Epithelial cell of proximal tubule (primary cell): ENCODE measurements at regions not wholly inside any gene's neighbourhood (a gene's known extent, or its start where the extent isn't known, plus 50 kb on each side); places are given as distances from the start of the nearest gene placed in this dataset.

Experiments
- DNase-seq: peaks from one replicate; pipeline ENCODE4 v3.0.0-alpha.2; 2011; ENCODE audit warnings: low read depth
- H3K4me3 ChIP-seq: 2 replicates; pipeline ENCODE4 v1.5.1; 2011; ENCODE audit warnings: low read depth, mild to moderate bottlenecking, low read length
- CTCF ChIP-seq: conservative IDR thresholded peaks from 2 replicates; pipeline ENCODE4 v1.5.1; 2012; ENCODE audit warnings: low read depth, mild to moderate bottlenecking, low read length

GRCh38 chr9:107669422-107669821, 179.9 kb upstream of the KLF4 start:
- TF ChIP-seq CTCF, result no peak
- DNase-seq, result no peak
- no peak overlapping the region for H3K4me3 ChIP-seq

- DNase-seq, result no peak
- no peak for TF ChIP-seq CTCF
- no peak overlapping the region for H3K4me3 ChIP-seq
Observed at GRCh38 chr9:107667231-107668070, 177.9 kb upstream of the KLF4 start.

DNA sequence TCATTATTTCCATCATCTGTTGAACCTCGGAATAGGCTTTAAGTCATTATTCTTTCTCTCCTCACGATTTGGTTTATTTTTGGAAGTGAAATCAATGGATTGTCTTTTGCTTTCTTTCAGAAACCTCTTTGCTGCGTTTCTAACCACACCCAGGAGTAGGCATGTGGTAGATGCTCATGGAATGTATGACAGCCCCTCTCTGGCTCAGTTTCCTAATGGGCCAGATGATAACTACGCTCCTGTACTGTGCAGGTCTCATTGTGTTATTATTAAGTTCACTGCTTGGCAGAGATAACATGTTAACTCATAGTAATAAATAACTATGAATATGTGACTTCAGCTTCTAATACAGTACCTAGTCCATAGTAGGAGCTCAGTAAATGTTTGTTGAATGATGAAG, 175.5 kb upstream of the KLF4 start:
- TF ChIP-seq CTCF, result no peak
- DNase-seq, result no peak
- H3K4me3 ChIP-seq, result no peak overlapping the region

DNA sequence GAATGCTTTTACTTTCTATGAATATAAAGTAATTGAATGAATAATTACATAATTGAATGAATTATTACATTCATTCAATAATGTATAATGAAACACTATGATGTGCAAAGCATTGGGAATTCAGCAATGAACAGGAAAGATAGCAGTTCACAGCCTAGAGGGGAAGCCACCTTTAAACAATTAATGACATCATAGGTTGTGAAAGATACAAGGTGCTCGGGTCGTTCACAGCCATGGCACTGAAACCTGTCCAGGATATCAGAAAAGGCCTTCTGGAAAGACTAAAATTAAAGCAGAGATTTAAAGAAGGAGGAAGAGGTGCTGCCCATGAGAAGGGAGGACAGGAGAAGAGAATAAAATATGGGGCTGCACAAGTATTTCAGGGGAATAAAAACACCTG, 171.4 kb upstream of the KLF4 start:
- H3K4me3 ChIP-seq, result no peak overlapping the region
- TF ChIP-seq CTCF, result no peak
- DNase-seq, result no peak

DNA sequence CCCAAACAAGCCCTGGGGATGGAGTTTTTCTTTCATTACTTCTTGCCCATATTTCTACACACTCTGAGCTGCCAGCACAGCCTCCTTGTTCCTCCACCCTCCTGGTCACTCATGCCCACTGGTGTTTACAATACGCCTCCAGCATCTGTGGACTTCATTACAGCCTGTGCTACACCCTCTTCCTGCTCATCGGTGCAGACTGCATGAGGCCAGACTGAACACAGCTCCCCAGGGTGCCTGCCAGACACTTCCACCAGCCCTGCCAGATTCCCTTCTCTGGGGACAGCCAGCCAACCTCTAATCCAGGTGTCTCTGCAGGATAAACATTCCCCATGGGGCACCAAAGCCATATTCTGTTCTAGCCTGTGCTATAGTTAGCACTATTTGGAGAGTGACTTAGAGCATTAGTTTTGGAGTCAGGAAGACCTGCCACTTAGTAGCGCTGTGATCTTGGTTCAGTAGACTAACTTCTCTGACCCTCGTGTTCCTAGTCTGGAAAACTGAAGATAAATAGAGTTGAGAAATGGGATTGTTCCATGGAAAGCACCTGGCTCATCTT, 163.8 kb upstream of the KLF4 start:
- H3K4me3 ChIP-seq, result no peak overlapping the region

GRCh38 chr9:107650995-107651394, 161.4 kb upstream of the KLF4 start:
- TF ChIP-seq CTCF, result no peak
- no peak for DNase-seq
- no peak overlapping the region for H3K4me3 ChIP-seq

More for the DNA sequence above, 163.8 kb upstream of the KLF4 start:
- no peak for TF ChIP-seq CTCF
- DNase-seq, result no peak

DNA sequence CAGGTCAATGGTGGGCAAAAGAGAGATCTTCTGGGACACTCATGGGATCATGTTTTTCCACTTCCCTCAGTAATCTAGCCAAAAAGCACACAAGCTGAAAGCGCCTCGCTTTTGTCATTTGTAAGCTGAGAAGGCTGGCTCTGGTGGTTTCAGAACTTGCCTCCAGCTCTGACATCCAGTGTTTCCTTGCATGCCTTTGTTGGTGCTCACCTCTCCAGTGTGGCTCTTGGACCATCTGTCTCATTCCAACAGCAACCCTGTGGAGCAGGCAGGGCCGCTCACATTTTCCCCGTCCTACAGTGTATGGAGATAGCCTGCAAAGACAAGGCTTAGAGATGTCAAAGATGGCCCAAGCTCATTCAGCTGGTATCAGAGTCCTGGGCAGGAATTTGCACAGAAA, 160.8 kb upstream of the KLF4 start:
- H3K4me3 ChIP-seq, result no peak overlapping the region
- TF ChIP-seq CTCF, result no peak
- DNase-seq, result no peak
